ENCODE measurements at regions not wholly inside any gene's neighbourhood (a gene's known extent, or its start where the extent isn't known, plus 50 kb on each side); places are given as distances from the start of the nearest gene placed in this dataset.

DNA sequence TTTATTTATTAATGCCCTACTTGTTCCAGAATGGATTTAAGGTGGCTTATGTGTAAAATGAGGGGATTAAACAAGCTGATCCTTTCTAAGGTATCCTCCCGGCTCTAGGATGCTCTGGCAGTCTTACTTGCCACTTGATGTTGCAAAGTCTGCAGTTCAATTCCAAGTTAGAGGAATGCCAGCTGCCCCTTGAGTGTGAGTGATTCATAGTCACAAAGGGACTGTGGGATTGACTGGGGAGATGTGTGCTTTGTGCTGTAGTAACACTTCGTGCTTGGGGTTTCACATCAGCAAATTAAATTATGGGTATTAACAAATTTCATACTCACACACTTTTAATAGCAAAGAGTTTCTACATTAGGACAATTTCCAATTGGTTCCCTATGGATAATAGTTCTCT, 550.8 kb upstream of the CADM1 start:
- no peak for TF ChIP-seq CHD2 (IDR thresholded peaks at IDR 0.05; ENCODE audit: low read length, partially characterized antibody)
- TF ChIP-seq, protein P1, sequence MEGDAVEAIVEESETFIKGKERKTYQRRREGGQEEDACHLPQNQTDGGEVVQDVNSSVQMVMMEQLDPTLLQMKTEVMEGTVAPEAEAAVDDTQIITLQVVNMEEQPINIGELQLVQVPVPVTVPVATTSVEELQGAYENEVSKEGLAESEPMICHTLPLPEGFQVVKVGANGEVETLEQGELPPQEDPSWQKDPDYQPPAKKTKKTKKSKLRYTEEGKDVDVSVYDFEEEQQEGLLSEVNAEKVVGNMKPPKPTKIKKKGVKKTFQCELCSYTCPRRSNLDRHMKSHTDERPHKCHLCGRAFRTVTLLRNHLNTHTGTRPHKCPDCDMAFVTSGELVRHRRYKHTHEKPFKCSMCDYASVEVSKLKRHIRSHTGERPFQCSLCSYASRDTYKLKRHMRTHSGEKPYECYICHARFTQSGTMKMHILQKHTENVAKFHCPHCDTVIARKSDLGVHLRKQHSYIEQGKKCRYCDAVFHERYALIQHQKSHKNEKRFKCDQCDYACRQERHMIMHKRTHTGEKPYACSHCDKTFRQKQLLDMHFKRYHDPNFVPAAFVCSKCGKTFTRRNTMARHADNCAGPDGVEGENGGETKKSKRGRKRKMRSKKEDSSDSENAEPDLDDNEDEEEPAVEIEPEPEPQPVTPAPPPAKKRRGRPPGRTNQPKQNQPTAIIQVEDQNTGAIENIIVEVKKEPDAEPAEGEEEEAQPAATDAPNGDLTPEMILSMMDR (IDR thresholded peaks at IDR 0.05), result no peak
- TF ChIP-seq, protein P2, sequence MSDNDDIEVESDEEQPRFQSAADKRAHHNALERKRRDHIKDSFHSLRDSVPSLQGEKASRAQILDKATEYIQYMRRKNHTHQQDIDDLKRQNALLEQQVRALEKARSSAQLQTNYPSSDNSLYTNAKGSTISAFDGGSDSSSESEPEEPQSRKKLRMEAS (IDR thresholded peaks at IDR 0.05; ENCODE audit: low read depth), result no peak

Measured in SK-N-SH (cell line).